Colonic mucosa (tissue), 4 donors: ENCODE measurements at regions not wholly inside any gene's neighbourhood (a gene's known extent, or its start where the extent isn't known, plus 50 kb on each side); places are given as distances from the start of the nearest gene placed in this dataset.

Source experiments
- DNase-seq: peaks from one replicate; pipeline ENCODE4 v3.0.0-alpha.2; 2020
- H3K27ac ChIP-seq: fragments of 200-600 bp; one replicate; pipeline ENCODE4 v1.8.0; 2021
- H3K27me3 ChIP-seq: fragments of 200-600 bp; one replicate; pipeline ENCODE4 v1.8.0; 2021
- H3K36me3 ChIP-seq: fragments of 200-600 bp; one replicate; pipeline ENCODE4 v1.8.0; 2021
- H3K4me1 ChIP-seq: fragments of 200-600 bp; one replicate; pipeline ENCODE4 v1.8.0; 2021; ENCODE audit warnings: mild to moderate bottlenecking
- H3K4me3 ChIP-seq: fragments of 200-600 bp; one replicate; pipeline ENCODE4 v1.8.0; 2021
- H3K9ac ChIP-seq, 2 donors: one replicate each; pipeline ENCODE4 v1.7.0; 2013; ENCODE audit warnings: control low read depth in 2 of 2, low read depth in 2 of 2, low read length in 2 of 2
- H3K9me3 ChIP-seq: fragments of 200-600 bp; one replicate; pipeline ENCODE4 v1.8.0; 2021
- intact Hi-C: fragments of 100-400 bp; cut with DNase I; formaldehyde crosslinking; loops from one replicate; pipeline ENCODE4 v1.14.1; 2022
- TF ChIP-seq, protein P1 (sequence below): fragments of 200-600 bp; IDR thresholded peaks from one replicate; pipeline ENCODE4 v1.8.0; 2022; ENCODE audit warnings: antibody characterized with exemption, mild to moderate bottlenecking
- donor health status: healthy.
- donor health status: DM: no; HTN: no; CAD: no.
- donor health status: DM: no; HTN: no; CAD: no.

DNA sequence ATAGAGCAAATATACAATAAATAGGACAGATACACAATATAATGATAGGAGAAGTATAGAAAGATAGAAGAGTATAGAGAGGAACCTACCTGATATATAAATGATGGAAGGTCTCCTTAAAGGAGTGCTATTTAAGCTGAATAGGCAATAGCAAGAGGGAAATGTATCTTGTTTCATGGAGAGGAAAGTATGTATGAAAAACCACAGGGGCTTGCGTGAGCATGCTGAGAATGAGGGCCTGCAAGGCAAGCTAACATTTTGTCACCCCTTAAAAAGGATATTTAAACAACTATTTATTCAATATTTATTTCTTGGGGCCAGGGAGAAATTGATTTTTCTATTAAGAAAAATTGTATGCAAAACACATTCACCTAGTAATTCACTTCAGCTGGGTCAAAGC lies 150.9 kb upstream of the ZRANB2 start:
- no peaks in the 10 kb centered on the region for H3K4me1 ChIP-seq
- no peaks in the 10 kb centered on the region for H3K36me3 ChIP-seq
- no peak overlapping the region for H3K9ac ChIP-seq
- no peak overlapping the region for H3K4me3 ChIP-seq
- H3K27ac ChIP-seq: no peak overlapping the region
- TF ChIP-seq, protein P1, sequence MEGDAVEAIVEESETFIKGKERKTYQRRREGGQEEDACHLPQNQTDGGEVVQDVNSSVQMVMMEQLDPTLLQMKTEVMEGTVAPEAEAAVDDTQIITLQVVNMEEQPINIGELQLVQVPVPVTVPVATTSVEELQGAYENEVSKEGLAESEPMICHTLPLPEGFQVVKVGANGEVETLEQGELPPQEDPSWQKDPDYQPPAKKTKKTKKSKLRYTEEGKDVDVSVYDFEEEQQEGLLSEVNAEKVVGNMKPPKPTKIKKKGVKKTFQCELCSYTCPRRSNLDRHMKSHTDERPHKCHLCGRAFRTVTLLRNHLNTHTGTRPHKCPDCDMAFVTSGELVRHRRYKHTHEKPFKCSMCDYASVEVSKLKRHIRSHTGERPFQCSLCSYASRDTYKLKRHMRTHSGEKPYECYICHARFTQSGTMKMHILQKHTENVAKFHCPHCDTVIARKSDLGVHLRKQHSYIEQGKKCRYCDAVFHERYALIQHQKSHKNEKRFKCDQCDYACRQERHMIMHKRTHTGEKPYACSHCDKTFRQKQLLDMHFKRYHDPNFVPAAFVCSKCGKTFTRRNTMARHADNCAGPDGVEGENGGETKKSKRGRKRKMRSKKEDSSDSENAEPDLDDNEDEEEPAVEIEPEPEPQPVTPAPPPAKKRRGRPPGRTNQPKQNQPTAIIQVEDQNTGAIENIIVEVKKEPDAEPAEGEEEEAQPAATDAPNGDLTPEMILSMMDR: no peak
- intact Hi-C loops: no loop called here
- H3K27me3 ChIP-seq: no peaks in the 10 kb centered on the region
- no peaks in the 10 kb centered on the region for H3K9me3 ChIP-seq
- no peak for DNase-seq

DNA sequence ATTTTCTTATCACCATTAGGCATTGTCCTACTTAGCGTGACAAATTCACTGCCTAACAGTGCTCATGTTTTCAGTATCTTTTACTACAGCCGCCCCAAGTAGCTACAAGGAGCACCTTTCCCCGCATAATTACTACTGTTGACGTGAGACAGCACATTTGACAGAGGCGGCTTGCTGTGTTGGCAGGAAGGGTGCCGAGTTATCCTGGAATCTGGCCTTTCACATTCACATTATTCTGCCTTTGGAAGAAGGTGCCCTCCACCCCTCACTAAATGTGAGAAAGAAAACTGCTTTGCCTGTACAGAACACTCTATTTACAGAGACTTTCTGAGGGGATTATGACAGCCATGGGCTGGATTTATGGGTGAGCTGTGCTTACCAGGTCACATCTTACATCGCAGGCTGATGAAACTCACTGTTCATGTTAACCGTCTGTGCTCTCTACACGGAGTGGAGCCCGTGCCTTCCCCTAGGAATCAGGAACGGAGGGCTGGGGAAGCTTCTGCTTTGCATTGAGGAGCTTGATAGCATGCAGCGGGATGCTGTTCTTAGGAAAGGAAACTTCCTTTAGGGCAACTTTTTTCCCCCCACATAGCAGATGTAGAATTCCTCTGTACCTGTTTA lies 148.0 kb upstream of the ZRANB2 start:
- Histone ChIP-seq H3K27ac (no peak overlapping the region), H3K9me3 (no peaks in the 10 kb centered on the region)
- intact Hi-C loops: no loop called here

GRCh38 chr1:71228241-71228640 lies 147.4 kb upstream of the ZRANB2 start:
- DNase-seq: no peak
- intact Hi-C loops: no loop called here
- TF ChIP-seq, protein P1: no peak
- no peaks in the 10 kb centered on the region for H3K9me3 ChIP-seq
- H3K36me3 ChIP-seq: no peaks in the 10 kb centered on the region
- no peaks in the 10 kb centered on the region for H3K27me3 ChIP-seq
- no peaks in the 10 kb centered on the region for H3K4me1 ChIP-seq
- no peak overlapping the region for H3K27ac ChIP-seq
- H3K9ac ChIP-seq: no peak overlapping the region
- no peak overlapping the region for H3K4me3 ChIP-seq

More for the DNA sequence above, 148.0 kb upstream of the ZRANB2 start:
- no peak for DNase-seq
- H3K27me3 ChIP-seq: no peaks in the 10 kb centered on the region
- TF ChIP-seq, protein P1: no peak
- H3K36me3 ChIP-seq: no peaks in the 10 kb centered on the region
- no peak overlapping the region for H3K4me3 ChIP-seq
- no peaks in the 10 kb centered on the region for H3K4me1 ChIP-seq
- H3K9ac ChIP-seq: no peak overlapping the region

- TF ChIP-seq, protein P1: no peak
- H3K27me3 ChIP-seq: no peaks in the 10 kb centered on the region
- intact Hi-C loops: no loop called here
- no peaks in the 10 kb centered on the region for H3K36me3 ChIP-seq
- H3K9ac ChIP-seq: no peak overlapping the region
- no peak overlapping the region for H3K4me3 ChIP-seq
- H3K27ac ChIP-seq: no peak overlapping the region
- DNase-seq: no peak
- H3K9me3 ChIP-seq: no peaks in the 10 kb centered on the region
- no peaks in the 10 kb centered on the region for H3K4me1 ChIP-seq
Observed at GRCh38 chr1:71224741-71225377, 144.0 kb upstream of the ZRANB2 start.

DNA sequence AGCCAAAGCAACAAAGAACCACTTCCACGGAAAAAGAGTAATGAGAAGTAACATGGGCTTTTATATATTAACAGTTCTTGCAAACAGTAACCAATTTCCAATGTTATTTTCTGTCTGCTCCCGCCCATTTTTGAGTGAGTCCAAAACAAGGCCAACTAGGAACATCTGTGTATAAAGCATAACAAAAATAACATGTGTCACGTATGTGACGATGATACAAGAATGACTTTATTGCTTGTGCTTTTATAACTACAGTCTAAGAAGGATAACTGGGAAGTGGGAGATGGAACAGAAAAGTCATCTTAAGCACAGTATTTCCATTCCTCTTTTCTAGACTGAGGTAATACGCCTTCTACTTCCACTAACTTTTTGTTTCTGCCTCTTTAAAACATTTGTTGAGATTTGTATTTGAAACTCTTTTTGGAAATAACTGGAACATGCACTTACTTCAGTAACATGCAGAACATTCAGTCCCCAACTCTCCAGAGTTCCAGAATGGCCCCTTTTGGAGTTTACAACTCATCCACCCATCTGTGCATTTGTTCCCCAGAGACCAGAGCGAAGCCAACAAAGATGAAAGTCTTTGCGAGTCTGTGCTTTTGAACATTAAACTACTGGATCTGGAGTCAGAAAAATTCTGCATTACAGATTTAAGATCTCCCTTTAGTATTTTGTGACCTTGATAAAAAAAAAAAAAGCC lies 143.0 kb upstream of the ZRANB2 start:
- DNase-seq: no peak
- Histone ChIP-seq H3K4me3 (no peak overlapping the region), H3K36me3 (no peaks in the 10 kb centered on the region), H3K9me3 (no peaks in the 10 kb centered on the region), H3K27me3 (no peaks in the 10 kb centered on the region), H3K9ac (no peak overlapping the region), H3K4me1 (no peaks in the 10 kb centered on the region), H3K27ac (no peak overlapping the region)
- intact Hi-C loops: no loop called here
- TF ChIP-seq, protein P1: no peak
